NCI-H2196 treated with DMSO at 0.1 percent for 48 hours (cell line): ENCODE measurements at regions not wholly inside any gene's neighbourhood (a gene's known extent, or its start where the extent isn't known, plus 50 kb on each side); places are given as distances from the start of the nearest gene placed in this dataset.
"Not testable (repeated sequence)": the region's sequence is repeated elsewhere in the genome, so short reads cannot be mapped to it uniquely, and the experiment has no call there.

ENCODE experiments used
- DNase-seq: peaks from one replicate; lab custom pipeline; 2025; ENCODE audit not compliant: unreplicated experiment; lab: John Stamatoyannopoulos, UW

DNA sequence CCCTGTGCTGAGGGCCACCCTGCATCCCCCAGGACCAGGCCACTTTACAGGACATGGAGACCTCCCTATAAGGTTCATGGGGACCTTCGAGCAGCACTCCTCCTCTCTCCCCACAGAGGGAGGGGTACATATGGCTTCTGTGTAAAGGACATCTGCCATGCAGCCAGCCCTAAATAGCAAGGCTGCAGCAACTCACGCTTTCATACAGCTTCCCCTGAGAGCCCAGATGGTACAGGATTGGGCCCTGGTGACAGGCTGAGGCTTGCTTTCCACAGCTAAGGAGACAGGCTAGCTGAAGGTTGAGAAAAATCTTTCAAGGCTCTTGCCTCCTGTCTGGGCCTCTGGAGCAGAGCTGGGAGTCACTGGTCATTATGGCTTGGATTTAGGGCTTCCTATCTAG lies 147.0 kb upstream of the ZNF366 start:
- no peak for DNase-seq

DNA sequence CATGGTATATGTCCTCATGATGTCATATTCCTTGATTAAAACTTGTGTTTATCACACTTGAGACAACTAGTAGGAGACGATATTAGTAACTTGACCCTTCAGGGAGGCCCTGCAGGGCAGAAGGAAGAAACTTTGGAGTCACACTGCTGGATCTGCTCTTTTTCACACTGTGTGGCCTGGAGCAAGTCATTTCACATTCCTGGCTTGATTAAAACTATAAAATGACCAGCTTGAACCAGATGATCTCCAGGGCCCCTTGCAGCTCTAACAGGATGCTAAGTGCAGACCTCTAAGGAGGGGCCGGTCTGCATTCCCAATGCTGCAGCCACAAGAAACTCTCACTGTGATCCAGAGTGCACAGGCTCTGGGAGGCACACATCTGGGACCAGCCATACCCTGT lies 146.4 kb upstream of the ZNF366 start:
- no peak for DNase-seq

DNA sequence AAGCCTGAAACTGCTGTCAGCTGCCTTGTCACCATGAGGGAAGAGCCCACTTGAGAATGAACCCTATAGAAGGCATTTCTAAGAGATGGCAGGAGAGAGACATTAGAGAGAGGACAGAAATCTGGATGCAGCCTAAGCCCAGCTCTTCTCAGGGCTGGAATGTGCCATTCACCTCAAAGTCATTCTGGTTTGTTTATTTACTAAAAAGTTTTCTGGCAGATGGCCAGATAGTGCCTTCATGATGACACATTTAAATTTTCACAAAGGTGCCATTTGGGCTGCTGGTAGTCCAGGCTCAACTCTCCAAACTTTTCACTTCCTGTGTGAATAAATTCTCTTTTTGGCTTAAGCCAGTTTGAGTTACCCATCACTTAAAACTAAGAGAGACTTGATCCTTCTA lies 144.6 kb upstream of the ZNF366 start:
- no peak for DNase-seq

DNA sequence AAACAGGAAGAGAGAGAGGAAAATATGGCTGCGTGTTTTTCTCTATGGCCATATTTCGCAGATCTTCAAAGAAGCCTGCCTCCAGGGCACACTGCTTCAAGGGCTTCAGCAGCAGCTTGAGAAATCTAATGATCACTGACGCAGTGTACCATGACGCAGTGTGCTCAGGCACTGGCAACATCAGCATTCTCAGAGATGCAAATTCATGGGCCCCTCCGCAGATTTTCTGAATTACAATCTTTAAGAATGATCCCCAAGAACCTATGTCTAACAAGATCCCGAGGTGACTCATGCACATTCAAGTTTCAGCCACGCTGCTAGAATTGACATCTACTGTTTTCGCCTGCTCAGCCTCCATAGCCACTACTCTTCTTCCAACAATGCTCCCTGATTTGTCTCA lies 143.9 kb upstream of the ZNF366 start:
- no peak for DNase-seq

DNA sequence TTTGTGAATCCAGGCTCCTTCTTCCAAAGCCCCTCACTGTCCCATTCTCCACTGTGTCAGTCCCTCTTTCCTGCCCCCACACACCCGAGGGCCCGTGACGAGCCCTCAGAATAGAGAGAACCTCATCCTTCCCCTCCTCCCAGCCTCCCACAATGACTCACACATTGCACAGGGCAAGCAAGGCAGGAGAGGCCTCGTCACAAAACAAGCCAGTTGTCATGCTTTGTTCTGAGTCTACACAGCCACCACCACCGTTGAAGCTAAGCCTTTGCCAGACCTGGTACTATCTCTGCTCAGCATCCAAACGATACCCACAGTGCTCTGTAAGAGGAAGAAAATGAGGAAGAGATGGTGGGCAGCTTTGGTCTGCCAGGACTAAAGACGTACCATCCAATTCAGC lies 142.2 kb upstream of the ZNF366 start:
- DNase-seq = no peak

DNA sequence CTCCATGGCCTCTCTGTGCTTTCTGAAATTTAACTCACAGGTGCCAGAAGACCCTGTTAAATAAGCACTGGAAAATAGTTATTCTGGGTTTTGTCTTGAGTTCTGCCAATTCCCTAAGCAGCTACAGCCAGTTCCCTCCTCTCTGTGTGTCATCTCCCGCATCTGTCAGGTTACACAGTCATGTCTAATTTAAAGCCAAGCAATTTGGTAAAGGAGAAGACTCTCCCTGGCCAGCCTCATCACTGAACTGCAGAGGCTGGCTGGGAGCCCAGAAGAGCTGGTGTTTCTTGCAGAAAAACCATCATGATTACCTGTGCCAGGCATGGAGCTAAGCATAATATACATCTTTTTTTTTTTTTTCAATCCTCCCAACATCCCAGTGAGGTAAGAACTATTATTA lies 141.3 kb upstream of the ZNF366 start:
- DNase-seq = no peak

DNA sequence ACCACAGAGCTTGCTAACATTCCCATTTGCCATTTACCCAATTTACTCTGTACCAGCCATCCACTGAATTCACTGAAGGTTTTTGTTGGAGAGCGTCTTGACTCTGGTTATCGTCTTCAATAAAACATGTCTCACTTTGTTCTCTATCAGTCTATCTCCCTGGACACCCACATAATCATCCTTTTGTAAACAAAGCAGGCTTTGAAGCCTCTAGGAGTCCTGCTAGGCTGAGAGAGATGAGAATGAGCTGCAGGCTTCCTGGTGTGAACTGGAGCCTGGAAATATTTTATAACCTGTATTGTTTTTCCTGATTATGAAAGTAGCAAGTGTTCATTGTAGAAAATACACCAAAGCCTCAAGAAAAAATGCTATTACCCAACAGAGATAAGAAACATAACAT lies 140.6 kb upstream of the ZNF366 start:
- no peak for DNase-seq

DNA sequence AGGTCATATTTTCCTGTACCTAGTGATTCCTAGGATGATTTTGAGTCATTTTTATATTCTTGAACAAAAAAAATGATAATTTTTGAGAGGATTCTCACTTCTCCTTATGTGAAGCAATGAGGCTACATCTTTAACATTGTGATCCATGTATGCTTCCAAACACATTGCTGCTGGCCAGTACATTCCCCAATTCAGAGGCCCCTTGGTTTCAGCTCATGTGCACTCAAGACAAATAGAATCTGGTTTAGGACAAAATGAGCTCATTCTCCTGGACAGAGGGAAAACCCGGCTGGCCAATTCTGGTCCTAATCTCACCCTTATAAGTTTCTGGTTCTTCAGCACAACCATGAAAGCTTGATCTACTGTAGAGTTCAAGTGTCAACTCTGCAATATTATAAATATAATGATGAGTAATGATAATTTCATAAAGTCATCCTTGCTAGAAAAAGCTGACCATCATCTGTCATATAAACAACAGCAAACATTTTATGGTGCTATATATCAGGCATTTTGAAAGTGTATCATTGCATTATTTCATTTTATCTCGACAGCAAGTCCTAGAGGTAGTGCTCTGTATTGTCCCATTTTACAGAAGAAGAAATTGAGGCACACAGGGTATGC lies 139.1 kb upstream of the ZNF366 start:
- DNase-seq = no peak

DNA sequence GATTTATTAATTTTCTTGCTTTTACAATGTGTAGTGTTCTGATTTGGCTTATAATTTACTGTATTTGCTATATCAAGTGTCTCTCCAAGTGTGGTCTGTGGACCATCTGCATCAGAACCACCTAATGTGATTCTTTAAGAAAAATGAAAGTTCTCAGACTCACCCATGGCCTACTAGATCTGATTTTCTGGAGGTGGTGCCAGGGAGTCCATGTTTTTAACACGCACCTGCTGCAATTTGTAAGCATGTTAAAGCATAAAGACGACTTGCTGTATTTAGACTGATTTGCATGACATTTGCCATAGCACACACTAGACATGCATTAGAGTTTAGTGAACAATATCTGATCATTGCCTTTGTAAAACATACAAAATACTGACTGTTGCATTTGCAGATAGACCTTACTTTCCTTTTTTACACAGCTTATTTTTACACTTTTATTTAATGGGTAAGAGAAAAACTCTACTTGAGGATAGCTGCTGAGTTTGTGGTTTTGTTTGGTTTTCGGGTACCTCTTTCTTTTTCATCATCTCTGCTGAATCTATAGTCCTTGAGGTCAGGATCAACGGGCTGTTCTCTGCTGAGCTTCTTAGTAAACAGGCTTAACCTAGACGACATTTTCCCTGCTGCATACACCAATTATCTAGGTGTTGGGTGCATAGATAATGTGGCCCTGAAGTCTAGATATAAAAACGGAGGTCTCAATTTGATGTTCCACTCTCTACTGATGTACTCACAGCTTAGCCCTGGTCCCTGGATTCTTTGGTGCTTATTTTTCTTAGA lies 138.0 kb upstream of the ZNF366 start:
- no peak for DNase-seq

DNA sequence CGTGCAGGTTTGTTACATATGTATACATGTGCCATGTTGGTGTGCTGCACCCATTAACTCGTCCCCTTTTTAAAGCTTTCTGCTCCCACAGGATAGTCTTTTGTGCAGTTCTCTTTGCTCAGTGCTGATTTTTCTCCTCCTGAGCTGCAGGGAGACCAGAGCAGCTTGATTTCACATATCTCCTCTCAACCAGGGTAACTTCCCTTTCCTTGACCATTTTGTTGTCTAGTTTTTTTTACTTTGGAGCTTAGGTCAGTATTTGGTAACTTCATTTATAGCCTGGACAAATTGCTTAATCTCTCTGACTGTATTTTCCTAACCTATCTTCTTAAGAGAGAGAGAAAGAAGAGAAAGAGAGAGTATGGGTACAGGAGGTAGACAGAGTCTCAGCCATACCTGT lies 137.1 kb upstream of the ZNF366 start:
- DNase-seq = no peak

DNA sequence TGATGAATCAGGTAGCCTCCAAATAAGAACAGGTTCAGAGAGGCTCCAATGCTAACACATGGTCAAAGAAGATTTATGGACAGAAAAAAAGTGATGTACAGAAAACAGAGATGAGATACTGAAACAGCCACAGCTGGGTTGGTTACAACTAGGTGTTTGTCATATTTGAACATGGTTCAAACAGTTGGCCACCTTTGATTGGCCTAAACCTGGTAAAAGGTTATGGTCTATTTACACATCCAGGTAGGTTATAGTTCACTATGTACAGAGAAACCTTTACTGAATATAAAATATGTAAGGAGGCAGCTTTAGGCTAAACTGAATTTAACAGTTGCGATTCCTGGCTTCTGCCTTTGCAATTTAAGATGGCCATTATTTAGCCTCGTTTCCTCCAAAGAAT lies 134.0 kb upstream of the ZNF366 start:
- no peak for DNase-seq

DNA sequence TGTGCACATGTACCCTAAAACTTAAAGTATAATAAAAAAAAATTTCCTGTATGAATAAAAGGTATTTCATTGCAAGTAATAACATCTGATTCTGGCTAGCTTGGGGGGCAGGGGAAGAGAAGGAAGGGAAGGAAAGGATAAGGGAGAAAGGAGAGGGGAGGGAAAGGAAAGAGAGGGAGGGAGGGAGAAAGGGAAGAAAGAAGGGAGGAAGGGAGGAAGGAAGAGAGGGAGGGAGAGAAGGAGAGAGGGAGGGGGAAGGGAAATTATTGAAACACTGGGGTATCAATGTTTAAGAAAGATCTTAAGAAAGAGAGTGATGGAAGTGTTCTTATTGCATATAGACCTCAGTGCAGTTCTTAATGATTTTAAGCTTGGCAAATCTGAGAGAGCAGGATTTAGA lies 129.8 kb upstream of the ZNF366 start:
- DNase-seq = no peak

DNA sequence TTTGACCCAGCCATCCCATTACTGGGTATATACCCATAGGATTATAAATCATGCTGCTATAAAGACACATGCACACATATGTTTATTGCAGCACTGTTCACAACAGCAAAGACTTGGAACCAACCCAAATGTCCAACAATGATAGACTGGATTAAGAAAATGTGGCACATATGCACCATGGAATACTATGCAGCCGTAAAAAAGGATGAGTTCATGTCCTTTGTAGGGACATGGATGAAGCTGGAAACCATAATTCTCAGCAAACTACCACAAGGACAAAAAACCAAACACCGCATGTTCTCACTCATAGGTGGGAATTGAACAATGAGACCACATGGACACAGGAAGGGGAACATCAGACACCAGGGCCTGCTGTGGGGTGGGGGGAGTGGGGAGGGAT lies 129.4 kb upstream of the ZNF366 start:
- DNase-seq = not testable (repeated sequence)

DNA sequence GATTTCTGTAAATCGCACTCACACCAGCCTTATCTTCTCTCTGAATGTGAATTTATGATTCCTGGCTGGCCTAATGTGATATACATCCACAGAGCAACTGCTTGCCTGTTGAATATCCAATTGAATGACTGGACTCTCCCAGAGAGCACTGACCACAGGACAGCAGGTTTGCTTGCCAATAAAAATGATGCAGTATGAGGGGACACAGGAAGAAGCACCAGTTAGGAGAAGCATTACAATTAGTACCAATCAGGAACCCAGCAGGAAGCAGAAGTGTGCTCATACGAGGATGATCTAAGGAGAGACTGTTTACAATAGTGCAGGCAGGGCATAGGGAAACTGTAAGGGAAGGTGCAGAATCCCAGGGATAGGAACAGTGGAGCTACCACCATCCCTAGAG lies 127.2 kb upstream of the ZNF366 start:
- DNase-seq = no peak

DNA sequence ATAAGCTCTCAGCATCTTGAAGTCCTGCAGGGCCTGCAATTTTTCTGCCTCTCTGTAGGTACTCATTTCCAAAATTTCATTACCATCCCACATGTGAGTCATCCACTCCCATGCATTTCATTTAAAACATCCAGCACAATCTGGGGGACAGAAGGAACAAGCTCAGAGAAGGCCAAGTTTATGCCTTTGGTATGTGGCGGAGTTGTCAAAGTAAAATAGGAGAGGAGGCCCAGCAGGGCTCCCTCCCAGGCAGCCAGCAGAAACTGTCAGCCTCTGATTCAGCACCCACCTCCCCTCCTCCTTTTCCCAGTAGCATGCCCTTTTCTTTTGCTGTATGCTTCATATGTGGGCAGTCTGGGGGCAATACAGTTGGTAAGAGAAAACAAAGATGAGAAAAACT lies 126.4 kb upstream of the ZNF366 start:
- DNase-seq = no peak

DNA sequence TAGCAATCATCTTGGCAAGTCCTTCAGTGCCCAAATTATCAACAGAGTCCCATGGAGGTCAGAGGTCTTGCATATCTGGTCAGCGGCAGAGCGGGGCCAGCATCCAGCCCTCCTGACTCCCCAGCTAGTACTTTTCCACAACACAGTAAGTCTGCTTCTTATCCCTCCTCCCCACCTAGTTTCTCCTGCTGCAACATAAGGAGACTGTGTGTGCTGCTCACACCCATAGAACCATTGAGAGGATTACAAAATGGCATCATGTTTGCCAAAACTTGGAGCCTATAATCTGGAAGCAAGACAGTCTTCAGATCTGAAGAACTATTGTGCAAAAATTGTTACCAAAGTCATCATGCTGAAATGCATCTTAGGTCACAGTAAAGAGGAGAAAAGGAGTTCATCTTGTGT lies 125.8 kb upstream of the ZNF366 start:
- DNase-seq = no peak

DNA sequence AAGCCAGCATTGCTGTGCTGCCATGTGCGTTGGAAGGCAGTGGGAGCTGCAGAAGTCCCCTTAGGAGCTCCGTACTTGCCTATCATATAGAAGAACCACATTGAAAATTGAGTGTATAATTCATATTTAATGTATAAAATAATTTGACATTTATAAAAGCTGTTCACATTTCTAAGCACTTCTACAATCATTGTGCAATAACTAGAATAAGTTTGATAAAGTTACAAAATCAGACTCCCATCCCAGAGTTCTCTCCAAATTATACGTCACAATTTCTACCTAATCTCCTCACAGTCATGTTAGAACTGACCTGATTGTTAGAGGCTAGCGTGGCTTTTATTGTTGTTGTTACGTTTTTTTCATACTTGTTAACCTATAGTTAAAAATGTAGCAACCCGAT lies 123.5 kb upstream of the ZNF366 start:
- no peak for DNase-seq

DNA sequence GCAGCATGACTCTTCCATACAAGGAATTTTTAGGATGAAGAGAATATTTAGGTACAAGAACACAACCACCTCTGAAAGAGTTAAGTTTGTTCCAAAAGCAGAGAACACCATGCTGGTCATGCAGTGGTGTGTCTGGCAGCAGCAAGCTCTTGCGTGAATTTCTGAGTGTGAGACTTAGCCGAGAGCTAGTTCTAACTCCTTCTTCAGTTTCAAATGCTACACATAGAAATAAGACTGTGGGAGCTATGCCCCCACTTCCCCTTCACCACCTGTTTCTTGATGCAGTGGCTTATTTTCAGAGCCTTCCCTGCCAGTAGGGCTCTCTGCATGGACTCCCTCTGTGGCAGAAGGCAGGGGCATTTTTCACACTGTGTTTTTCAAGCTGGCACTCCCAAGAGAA lies 122.9 kb upstream of the ZNF366 start:
- DNase-seq = no peak

DNA sequence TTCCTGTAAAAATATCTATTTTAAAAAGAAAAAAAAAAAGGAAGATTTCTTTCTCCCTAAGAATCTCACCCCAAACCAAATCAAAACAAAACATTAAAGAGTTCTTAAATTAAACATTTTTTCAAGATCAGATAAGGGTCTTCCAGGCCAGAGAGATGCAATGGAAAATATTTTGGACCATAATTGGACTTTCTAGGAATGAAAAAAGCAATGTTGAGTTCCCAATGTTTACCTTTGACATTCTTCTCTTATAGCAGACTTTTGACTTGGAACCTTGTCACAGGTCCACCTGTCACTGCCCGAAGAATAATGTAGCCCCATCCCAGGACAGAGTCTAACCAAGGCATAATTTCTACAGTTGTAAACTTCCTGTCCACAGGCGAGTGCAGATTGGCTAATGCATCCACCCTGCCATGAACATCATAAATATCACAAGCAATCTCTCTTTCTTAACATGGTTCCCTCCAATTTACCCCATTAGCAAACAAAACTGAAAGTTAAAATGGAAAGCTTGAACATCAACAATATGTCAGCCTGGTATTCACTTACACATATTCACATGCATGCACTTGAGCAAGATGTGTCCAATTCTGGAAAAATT lies 121.7 kb upstream of the ZNF366 start:
- DNase-seq = no peak

DNA sequence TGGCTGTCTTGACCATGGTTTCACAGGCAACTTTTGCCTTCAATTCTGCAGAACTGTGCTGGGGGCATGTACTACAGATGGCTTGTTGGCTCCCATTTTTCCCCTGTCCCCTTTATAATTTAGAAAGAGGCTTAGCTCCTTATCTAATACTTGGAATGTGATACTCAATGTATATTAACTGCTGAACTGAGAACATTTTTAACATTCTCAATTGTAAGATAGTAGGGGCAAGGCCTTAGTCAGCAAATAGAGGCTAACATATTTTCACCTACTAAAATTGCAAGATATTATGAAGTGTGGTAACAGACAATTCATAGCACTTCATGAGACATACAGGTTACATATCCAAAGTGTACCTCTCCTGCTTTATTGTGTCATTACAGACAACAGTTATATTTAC lies 118.1 kb upstream of the ZNF366 start:
- no peak for DNase-seq

DNA sequence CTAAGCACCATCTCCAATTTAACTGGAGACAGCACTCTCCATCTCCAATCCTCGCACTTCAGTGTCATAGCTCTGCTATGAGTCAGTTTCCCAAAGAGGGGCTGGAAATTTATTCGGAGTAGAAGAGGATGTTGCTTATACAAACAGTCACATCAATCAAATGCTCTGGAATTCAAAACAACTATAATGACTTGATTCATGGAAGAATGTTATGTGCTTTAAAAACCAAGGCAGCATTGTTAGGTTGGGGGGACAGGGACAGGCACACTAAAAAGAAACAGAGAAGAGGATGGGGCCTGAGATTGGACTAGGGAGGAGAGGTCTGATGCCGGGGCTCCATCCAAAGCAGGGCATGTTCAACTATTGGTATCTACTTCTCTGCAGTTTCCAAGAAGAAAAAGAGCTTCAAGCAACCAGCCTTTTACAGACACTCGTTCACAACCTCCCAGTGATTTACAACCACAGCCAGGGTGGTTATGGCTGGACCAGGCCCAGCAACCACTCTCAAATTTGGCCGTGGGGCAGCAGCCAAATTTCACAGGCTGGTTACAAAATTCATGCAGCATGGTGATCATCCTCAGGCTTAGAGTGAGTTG lies 117.5 kb upstream of the ZNF366 start:
- DNase-seq = no peak

DNA sequence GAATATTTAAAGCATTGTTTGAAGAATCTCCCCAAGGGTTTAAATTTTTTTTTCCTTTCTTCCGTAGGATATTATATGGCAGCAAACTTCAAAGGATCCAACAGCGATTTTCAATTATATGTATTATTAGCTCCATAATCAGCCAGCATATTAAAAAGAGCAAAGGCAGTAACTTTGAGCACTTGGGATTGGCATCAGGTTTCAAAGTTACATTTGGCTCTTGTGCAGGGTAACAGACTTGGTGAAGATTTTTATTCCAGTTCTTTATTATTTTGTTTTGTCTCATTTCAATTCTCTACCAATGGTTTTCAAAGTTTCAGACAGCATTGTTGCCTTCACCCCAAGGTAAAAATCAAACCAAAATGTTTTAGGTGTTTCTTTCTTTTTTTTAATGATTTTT lies 116.7 kb upstream of the ZNF366 start:
- no peak for DNase-seq
